ENCODE measurements at regions not wholly inside any gene's neighbourhood (a gene's known extent, or its start where the extent isn't known, plus 50 kb on each side); places are given as distances from the start of the nearest gene placed in this dataset.

GRCh38 chr1:188056011-188056410, 1227.3 kb downstream of the PLA2G4A start:
- TF ChIP-seq EZH2 (IDR thresholded peaks at IDR 0.05; ENCODE audit: insufficient read depth, poor library complexity, severe bottlenecking) (no peak), EZH2phosphoT487 (IDR thresholded peaks at IDR 0.05; ENCODE audit: insufficient read depth, low read depth) (no peak)
